IMR-90 (cell line): ENCODE measurements at regions not wholly inside any gene's neighbourhood (a gene's known extent, or its start where the extent isn't known, plus 50 kb on each side); places are given as distances from the start of the nearest gene placed in this dataset.

Experiments
- ATAC-seq: fragments of 200-7000 bp; cut with Tn5 transposase; 2 replicates; pipeline ENCODE4 v1.9.1; 2020; ENCODE audit warnings: low read depth, mild to moderate bottlenecking, moderate library complexity
- BruUV-seq: library from RNA; stranded (reverse); fragments of 400-500 nt; replicated peaks from 2 replicates; lab custom pipeline; 2021; lab: Mats Ljungman, UMichigan
- CTCF ChIA-PET: fragments of 300-600 bp; formaldehyde crosslinking; extraction: SDS; loops from one replicate; lab custom pipeline; 2021; ENCODE audit warnings: antibody characterized with exemption; lab: Yijun Ruan, JAX
- POLR2A ChIA-PET: fragments of 300-600 bp; sonication (Branson Sonifier 250); formaldehyde crosslinking; loops from one replicate; lab custom pipeline; 2022; ENCODE audit warnings: antibody characterized with exemption; ENCODE audit not compliant: unreplicated experiment; lab: Charles Lee
- DNase-seq: peaks from one replicate; pipeline ENCODE4 v3.0.0; 2013
- H2AFZ ChIP-seq: replicated peaks from 2 replicates; pipeline ENCODE3; 2013; ENCODE audit warnings: low read length, mild to moderate bottlenecking; ENCODE audit not compliant: poor library complexity
- H2AK5ac ChIP-seq: 2 replicates; pipeline ENCODE4 v1.6.1; 2013; ENCODE audit warnings: low read depth, low read length, inconsistent platforms
- H2AK9ac ChIP-seq: replicated peaks from 2 replicates; pipeline ENCODE3; 2013; ENCODE audit warnings: mild to moderate bottlenecking, low read depth, low read length, moderate library complexity; ENCODE audit not compliant: poor library complexity
- H2BK120ac ChIP-seq: 2 replicates; pipeline ENCODE4 v1.6.1; 2013; ENCODE audit warnings: low read depth, low read length, inconsistent platforms
- H2BK15ac ChIP-seq: 3 replicates; pipeline ENCODE4 v1.6.1; 2013; ENCODE audit warnings: low read depth, low read length, inconsistent platforms
- H2BK20ac ChIP-seq: 2 replicates; pipeline ENCODE4 v1.6.1; 2013; ENCODE audit warnings: low read depth, mild to moderate bottlenecking, inconsistent platforms, low read length, moderate library complexity
- H2BK5ac ChIP-seq: 2 replicates; pipeline ENCODE4 v1.6.1; 2013; ENCODE audit warnings: mild to moderate bottlenecking, low read depth, low read length, inconsistent platforms; ENCODE audit not compliant: poor library complexity, severe bottlenecking
- H3K14ac ChIP-seq: replicated peaks from 2 replicates; pipeline ENCODE4 v1.6.1; 2013; ENCODE audit warnings: low read depth, low read length, inconsistent platforms
- H3K18ac ChIP-seq: 2 replicates; pipeline ENCODE4 v1.6.1; 2013; ENCODE audit warnings: low read depth, low read length, control low read depth
- H3K23ac ChIP-seq: 2 replicates; pipeline ENCODE4 v1.6.1; 2013; ENCODE audit warnings: low read depth, low read length, inconsistent platforms
- H3K27ac ChIP-seq: 2 replicates; pipeline ENCODE4 v1.5.1; 2013; ENCODE audit warnings: mild to moderate bottlenecking, control low read depth, low read length; ENCODE audit not compliant: insufficient read depth
- H3K27me3 ChIP-seq: 2 replicates; pipeline ENCODE4 v1.6.1; 2013; ENCODE audit warnings: low read length; ENCODE audit not compliant: control insufficient read depth, insufficient read depth
- H3K36me3 ChIP-seq: 2 replicates; pipeline ENCODE4 v1.6.1; 2013; ENCODE audit warnings: low read length, mixed read lengths; ENCODE audit not compliant: control insufficient read depth, insufficient read depth
- H3K4ac ChIP-seq: 2 replicates; pipeline ENCODE4 v1.6.1; 2013; ENCODE audit warnings: low read depth, low read length, inconsistent platforms
- H3K4me1 ChIP-seq: 2 replicates; pipeline ENCODE4 v1.6.1; 2013; ENCODE audit warnings: low read length, mixed read lengths; ENCODE audit not compliant: control insufficient read depth, insufficient read depth
- H3K4me2 ChIP-seq: 2 replicates; pipeline ENCODE4 v1.6.1; 2013; ENCODE audit warnings: low read depth, mild to moderate bottlenecking, control low read depth, low read length, moderate library complexity
- H3K4me3 ChIP-seq: 2 replicates; pipeline ENCODE4 v1.5.1; 2013; ENCODE audit warnings: low read depth, mild to moderate bottlenecking, control low read depth, low read length, moderate library complexity; ENCODE audit not compliant: insufficient read depth
- H3K56ac ChIP-seq: 2 replicates; pipeline ENCODE4 v1.6.1; 2013; ENCODE audit warnings: low read length, inconsistent platforms; ENCODE audit not compliant: insufficient read depth; ENCODE audit errors: extremely low read depth
- H3K79me1 ChIP-seq, 2 experiments: 2 replicates each; pipeline ENCODE4 v1.6.1; 2013; ENCODE audit warnings: low read length in 2 of 2, inconsistent platforms in 1 of 2, low read depth in 1 of 2
- H3K9ac ChIP-seq: 2 replicates; pipeline ENCODE4 v1.6.1; 2013; ENCODE audit warnings: low read depth, low read length, control low read depth
- H3K9me1 ChIP-seq: 2 replicates; pipeline ENCODE4 v1.6.1; 2013; ENCODE audit warnings: low read length, inconsistent platforms; ENCODE audit not compliant: insufficient read depth
- H3K9me3 ChIP-seq: 2 replicates; pipeline ENCODE4 v1.6.1; 2013; ENCODE audit warnings: low read length; ENCODE audit not compliant: control insufficient read depth, insufficient read depth
- H4K20me1 ChIP-seq: 2 replicates; pipeline ENCODE4 v1.6.1; 2013; ENCODE audit warnings: low read length, inconsistent platforms; ENCODE audit not compliant: insufficient read depth
- H4K5ac ChIP-seq: 2 replicates; pipeline ENCODE4 v1.6.1; 2013; ENCODE audit warnings: mild to moderate bottlenecking, low read depth, low read length, control low read depth
- H4K8ac ChIP-seq, 2 experiments: 2 replicates each; pipeline ENCODE4 v1.6.1; 2013; ENCODE audit warnings: low read depth in 2 of 2, low read length in 2 of 2, control low read depth in 1 of 2, inconsistent platforms in 1 of 2
- H4K91ac ChIP-seq: 2 replicates; pipeline ENCODE4 v1.6.1; 2013; ENCODE audit warnings: low read depth, low read length, inconsistent platforms; ENCODE audit not compliant: insufficient read depth
- BHLHE40 ChIP-seq: fragments of 150-350 bp; IDR thresholded peaks from 2 replicates; pipeline ENCODE4 v1.6.1; 2016; ENCODE audit warnings: mild to moderate bottlenecking, low read depth, low read length
- CEBPB ChIP-seq: IDR thresholded peaks from 2 replicates; pipeline ENCODE4 v1.6.1; 2012; ENCODE audit warnings: low read depth, low read length, improper control_type of control experiment
- CHD1 ChIP-seq: IDR thresholded peaks from 2 replicates; pipeline ENCODE4 v1.6.1; 2012; ENCODE audit warnings: low read depth, low read length, improper control_type of control experiment
- CTCF ChIP-seq: conservative IDR thresholded peaks from 2 replicates; pipeline ENCODE4 v1.5.1; 2012; ENCODE audit warnings: mild to moderate bottlenecking, low read depth, low read length, improper control_type of control experiment
- FOS ChIP-seq: fragments of 150-350 bp; IDR thresholded peaks from 2 replicates; pipeline ENCODE4 v1.6.1; 2016; ENCODE audit warnings: low read depth, low read length
- MAFK ChIP-seq: IDR thresholded peaks from 2 replicates; pipeline ENCODE4 v1.6.1; 2012; ENCODE audit warnings: low read depth, low read length, improper control_type of control experiment
- MAZ ChIP-seq: IDR thresholded peaks from 2 replicates; pipeline ENCODE4 v1.6.1; 2012; ENCODE audit warnings: low read depth, mild to moderate bottlenecking, low read length, improper control_type of control experiment, moderate library complexity, borderline replicate concordance
- MXI1 ChIP-seq: IDR thresholded peaks from 2 replicates; pipeline ENCODE4 v1.6.1; 2012; ENCODE audit warnings: low read depth, mild to moderate bottlenecking, low read length, moderate library complexity, borderline replicate concordance
- NFE2L2 ChIP-seq: fragments of 150-350 bp; IDR thresholded peaks from 2 replicates; pipeline ENCODE4 v1.6.1; 2016; ENCODE audit warnings: low read depth, mild to moderate bottlenecking, low read length
- POLR2A ChIP-seq: IDR thresholded peaks from 2 replicates; pipeline ENCODE4 v1.6.1; 2012; ENCODE audit warnings: mild to moderate bottlenecking, low read depth, low read length
- RAD21 ChIP-seq: IDR thresholded peaks from 2 replicates; pipeline ENCODE4 v1.6.1; 2012; ENCODE audit warnings: low read length, improper control_type of control experiment
- RCOR1 ChIP-seq: IDR thresholded peaks from 2 replicates; pipeline ENCODE4 v1.6.1; 2012; ENCODE audit warnings: mild to moderate bottlenecking, low read length, improper control_type of control experiment; ENCODE audit not compliant: insufficient replicate concordance
- RFX5 ChIP-seq: IDR thresholded peaks from 2 replicates; pipeline ENCODE4 v1.8.0; 2012; ENCODE audit warnings: low read depth, mild to moderate bottlenecking, low read length, moderate library complexity
- SMC3 ChIP-seq: fragments of 150-350 bp; IDR thresholded peaks from 2 replicates; pipeline ENCODE4 v1.6.1; 2016; ENCODE audit warnings: low read depth, mild to moderate bottlenecking, antibody characterized with exemption, low read length, moderate library complexity
- WGBS, 2 experiments: methylation state at CpG; one replicate each; pipeline versions ENCODE4 v1.1.5 to v1.1.7; 2013; ENCODE audit warnings: missing lambda C conversion rate in 2 of 2; ENCODE audit not compliant: insufficient read length in 1 of 2; ENCODE audit errors: extremely low coverage in 2 of 2; 5-methylcytosine and 5-hydroxymethylcytosine counted together
- dilution Hi-C: fragments of 300-500 bp; cut with HindIII; formaldehyde crosslinking; loops from one replicate; pipeline ENCODE4 v1.14.3; 2018; ENCODE audit warnings: low sequenced_read_pairs; ENCODE audit not compliant: unreplicated experiment
- in situ Hi-C: fragments of 300-500 bp; cut with MboI; formaldehyde crosslinking; loops from 3 replicates; pipeline ENCODE4 v1.14.3; 2019; ENCODE audit warnings: low sequenced_read_pairs, inconsistent platforms, mixed read lengths
- intact Hi-C: fragments of 100-400 bp; cut with micrococcal nuclease; formaldehyde crosslinking; loops from 2 replicates; pipeline ENCODE4 v1.10.0; 2022
- TF ChIP-seq, protein P1 (sequence below): fragments of 150-350 bp; IDR thresholded peaks from 2 replicates; pipeline ENCODE4 v1.6.1; 2016; ENCODE audit warnings: low read depth, mild to moderate bottlenecking, low read length, moderate library complexity, borderline replicate concordance
- TF ChIP-seq, protein P2 (sequence below): fragments of 150-350 bp; IDR thresholded peaks from 2 replicates; pipeline ENCODE4 v1.6.1; 2017; ENCODE audit warnings: mild to moderate bottlenecking, antibody characterized with exemption, low read length, low read depth

GRCh38 chr6:166728884-166729530 is 102.0 kb upstream of the RPS6KA2 start:
- Histone ChIP-seq H3K9me1 (no peaks in the 10 kb centered on the region), H3K4me3 (no peak overlapping the region), H3K27me3 (peaks cover 17% of the 10 kb centered on the region; the same call in 1 of the 2 replicates), H3K4me2 (no peak overlapping the region), H3K14ac (no peak overlapping the region), H2BK20ac (no peak overlapping the region), H3K4ac (no peak overlapping the region), H3K18ac (no peak overlapping the region), H3K23ac (no peak overlapping the region), H4K5ac (no peak overlapping the region), H4K20me1 (no peaks in the 10 kb centered on the region), H3K36me3 (no peaks in the 10 kb centered on the region), H2AK5ac (no peak overlapping the region), H3K9ac (no peak overlapping the region), H2AK9ac (no peak overlapping the region), H2BK120ac (no peak overlapping the region), H3K27ac (no peak overlapping the region), H3K79me1 (no peaks in the 10 kb centered on the region), H2BK5ac (no peak overlapping the region), H4K8ac (no peak overlapping the region), H3K4me1 (no peaks in the 10 kb centered on the region), H2BK15ac (no peak overlapping the region), H3K9me3 (no peaks in the 10 kb centered on the region), H3K56ac (no peak overlapping the region), H4K91ac (no peak overlapping the region), H2AFZ (no peak overlapping the region)
- TF ChIP-seq MAZ (no peak), BHLHE40 (no peak), SMC3 (no peak), CTCF (no peak), NFE2L2 (no peak), MXI1 (no peak), RFX5 (no peak), FOS (no peak), MAFK (no peak), RAD21 (no peak), RCOR1 (no peak), CHD1 (no peak), POLR2A (no peak), CEBPB (no peak)
- TF ChIP-seq, protein P1, sequence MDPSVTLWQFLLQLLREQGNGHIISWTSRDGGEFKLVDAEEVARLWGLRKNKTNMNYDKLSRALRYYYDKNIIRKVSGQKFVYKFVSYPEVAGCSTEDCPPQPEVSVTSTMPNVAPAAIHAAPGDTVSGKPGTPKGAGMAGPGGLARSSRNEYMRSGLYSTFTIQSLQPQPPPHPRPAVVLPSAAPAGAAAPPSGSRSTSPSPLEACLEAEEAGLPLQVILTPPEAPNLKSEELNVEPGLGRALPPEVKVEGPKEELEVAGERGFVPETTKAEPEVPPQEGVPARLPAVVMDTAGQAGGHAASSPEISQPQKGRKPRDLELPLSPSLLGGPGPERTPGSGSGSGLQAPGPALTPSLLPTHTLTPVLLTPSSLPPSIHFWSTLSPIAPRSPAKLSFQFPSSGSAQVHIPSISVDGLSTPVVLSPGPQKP, result no peak
- TF ChIP-seq, protein P2, sequence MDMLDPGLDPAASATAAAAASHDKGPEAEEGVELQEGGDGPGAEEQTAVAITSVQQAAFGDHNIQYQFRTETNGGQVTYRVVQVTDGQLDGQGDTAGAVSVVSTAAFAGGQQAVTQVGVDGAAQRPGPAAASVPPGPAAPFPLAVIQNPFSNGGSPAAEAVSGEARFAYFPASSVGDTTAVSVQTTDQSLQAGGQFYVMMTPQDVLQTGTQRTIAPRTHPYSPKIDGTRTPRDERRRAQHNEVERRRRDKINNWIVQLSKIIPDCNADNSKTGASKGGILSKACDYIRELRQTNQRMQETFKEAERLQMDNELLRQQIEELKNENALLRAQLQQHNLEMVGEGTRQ, result no peak
- intact Hi-C loops (no loop called here), in situ Hi-C loops (no loop called here), dilution Hi-C loops (no loop called here)
- no CpG with 5 or more reads among the region's 7 CpGs for WGBS, 2 experiments
- no TSS peak for BruUV-seq
- ChIA-PET POLR2A (interaction anchor here (0.5 kb wide), 1 partner anchor 7 kb away, joined by 3 read pairs; no protein-coding TSS in a partner anchor), CTCF (no interaction called here)
- no peak for DNase-seq
- ATAC-seq, result no peak
